Activated CD8-positive, alpha-beta memory T cell treated with anti-CD3 and anti-CD28 coated beads, Interleukin-2, amount 10 ng/mL, durations not matched to agents 7 days and 5 days (primary cell): ENCODE measurements at regions not wholly inside any gene's neighbourhood (a gene's known extent, or its start where the extent isn't known, plus 50 kb on each side); places are given as distances from the start of the nearest gene placed in this dataset.
"Not testable (repeated sequence)": the region's sequence is repeated elsewhere in the genome, so short reads cannot be mapped to it uniquely, and the experiment has no call there.

Experiments
- ATAC-seq: fragments of 150-1000 bp; cut with Tn5 transposase; one replicate; pipeline ENCODE4 v1.10.0; 2021; ENCODE audit warnings: moderate library complexity
- CTCF ChIA-PET: fragments of 350-600 bp; sonication (Branson Sonifier 250); formaldehyde crosslinking; loops from one replicate; lab custom pipeline; 2021; ENCODE audit warnings: antibody characterized with exemption; lab: Charles Lee
- DNase-seq: peaks from one replicate; pipeline ENCODE4 v3.0.0-alpha.2; 2020
- H3K27ac Mint-ChIP-seq: one replicate; pipeline ENCODE4 v1.8.0; 2021; ENCODE audit warnings: mild to moderate bottlenecking, mixed read lengths
- H3K27me3 Mint-ChIP-seq: one replicate; pipeline ENCODE4 v1.8.0; 2021; ENCODE audit warnings: mixed read lengths
- H3K36me3 Mint-ChIP-seq: one replicate; pipeline ENCODE4 v1.8.0; 2021; ENCODE audit warnings: mild to moderate bottlenecking, mixed read lengths
- H3K4me1 Mint-ChIP-seq: one replicate; pipeline ENCODE4 v1.8.0; 2021; ENCODE audit warnings: mixed read lengths
- H3K4me3 Mint-ChIP-seq: one replicate; pipeline ENCODE4 v1.8.0; 2021; ENCODE audit warnings: mild to moderate bottlenecking, moderate library complexity, mixed read lengths
- H3K9me3 Mint-ChIP-seq: one replicate; pipeline ENCODE4 v1.8.0; 2022; ENCODE audit warnings: low read depth, mixed read lengths

DNA sequence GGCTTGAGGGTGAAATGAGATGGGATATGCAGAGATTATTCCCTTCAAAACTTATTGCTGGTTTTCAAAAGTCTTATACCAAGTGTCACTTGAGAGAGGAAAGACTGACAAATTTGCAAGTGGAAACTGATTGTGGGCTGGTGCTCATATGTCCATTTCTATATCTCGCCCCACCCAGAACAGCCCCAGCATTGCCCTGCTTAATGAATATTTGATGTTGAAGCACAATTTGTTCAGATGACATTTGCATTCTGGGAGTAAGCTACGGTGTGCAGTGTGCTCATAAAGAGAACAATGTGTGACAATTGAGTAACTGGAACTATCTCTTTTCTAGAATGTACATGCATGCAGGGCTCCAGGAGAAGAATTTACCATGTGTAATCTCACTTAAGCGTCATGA is 223.5 kb upstream of the TRPC5 start:
- DNase-seq, result no peak
- no peaks in the 10 kb centered on the region for H3K27me3 Mint-ChIP-seq
- H3K4me1 Mint-ChIP-seq, result no peaks in the 10 kb centered on the region
- CTCF ChIA-PET, result no interaction called here
- H3K9me3 Mint-ChIP-seq, result no peaks in the 10 kb centered on the region
- no peaks in the 10 kb centered on the region for H3K36me3 Mint-ChIP-seq
- no peak overlapping the region for H3K27ac Mint-ChIP-seq
- no peak overlapping the region for H3K4me3 Mint-ChIP-seq
- no peak for ATAC-seq

GRCh38 chrX:112279940-112280339 is 197.4 kb upstream of the TRPC5 start:
- Mint-ChIP-seq H3K4me3 (no peak overlapping the region), H3K4me1 (no peaks in the 10 kb centered on the region), H3K36me3 (no peaks in the 10 kb centered on the region), H3K9me3 (no peaks in the 10 kb centered on the region), H3K27me3 (no peaks in the 10 kb centered on the region), H3K27ac (no peak overlapping the region)
- CTCF ChIA-PET, result no interaction called here
- no peak for ATAC-seq
- DNase-seq, result no peak

- Mint-ChIP-seq H3K4me1 (no peaks in the 10 kb centered on the region), H3K4me3 (no peak overlapping the region), H3K9me3 (no peaks in the 10 kb centered on the region), H3K36me3 (no peaks in the 10 kb centered on the region), H3K27me3 (no peaks in the 10 kb centered on the region), H3K27ac (no peak overlapping the region)
- ATAC-seq (no peak), DNase-seq (no peak)
- CTCF ChIA-PET, result no interaction called here
Observed at GRCh38 chrX:112270991-112271390, 188.4 kb upstream of the TRPC5 start.

DNA sequence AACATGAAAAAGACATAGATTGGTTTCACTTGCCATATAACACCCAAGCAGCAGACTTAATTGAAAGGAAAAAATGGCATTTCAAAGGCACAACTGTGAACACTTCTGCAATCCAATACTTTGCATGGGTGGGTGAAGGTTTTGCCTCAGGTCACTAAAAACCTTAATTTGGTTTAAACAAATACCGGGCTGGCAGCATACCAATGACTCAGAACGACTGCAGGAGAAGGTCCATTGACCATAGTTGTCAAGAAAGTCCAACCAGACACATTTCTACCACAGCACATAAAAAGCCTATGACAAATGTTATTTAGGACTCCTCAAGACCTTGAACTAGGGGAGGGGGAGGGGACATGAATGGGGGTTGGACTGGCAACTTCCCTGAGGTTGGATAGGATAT is 183.6 kb upstream of the TRPC5 start:
- CTCF ChIA-PET, result no interaction called here
- H3K4me1 Mint-ChIP-seq, result no peaks in the 10 kb centered on the region
- no peaks in the 10 kb centered on the region for H3K36me3 Mint-ChIP-seq
- no peak overlapping the region for H3K4me3 Mint-ChIP-seq
- H3K27me3 Mint-ChIP-seq, result no peaks in the 10 kb centered on the region
- no peak overlapping the region for H3K27ac Mint-ChIP-seq
- DNase-seq (no peak), ATAC-seq (no peak)
- no peaks in the 10 kb centered on the region for H3K9me3 Mint-ChIP-seq

DNA sequence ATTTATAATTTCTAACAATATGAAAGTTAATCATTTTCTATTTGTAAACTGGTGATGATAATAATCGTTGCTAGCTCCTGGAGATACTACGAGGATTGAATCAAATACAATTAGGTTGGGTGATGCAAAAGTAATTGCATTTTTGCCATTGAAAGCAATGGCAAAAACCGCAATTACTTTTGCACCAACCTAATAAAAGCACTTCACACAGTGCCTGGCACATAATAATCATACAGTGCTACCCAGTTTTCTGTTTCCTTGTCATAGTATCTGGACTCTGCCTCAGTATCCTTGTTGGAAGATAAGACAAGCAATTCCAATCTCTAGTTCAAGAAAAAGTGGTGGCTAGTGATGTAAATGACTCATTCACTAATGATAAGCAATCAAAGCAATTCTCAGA is 176.8 kb upstream of the TRPC5 start:
- Mint-ChIP-seq H3K27me3 (no peaks in the 10 kb centered on the region), H3K4me3 (no peak overlapping the region), H3K4me1 (no peaks in the 10 kb centered on the region), H3K27ac (no peak overlapping the region), H3K36me3 (no peaks in the 10 kb centered on the region), H3K9me3 (no peaks in the 10 kb centered on the region)
- ATAC-seq (no peak), DNase-seq (no peak)
- CTCF ChIA-PET, result no interaction called here

DNA sequence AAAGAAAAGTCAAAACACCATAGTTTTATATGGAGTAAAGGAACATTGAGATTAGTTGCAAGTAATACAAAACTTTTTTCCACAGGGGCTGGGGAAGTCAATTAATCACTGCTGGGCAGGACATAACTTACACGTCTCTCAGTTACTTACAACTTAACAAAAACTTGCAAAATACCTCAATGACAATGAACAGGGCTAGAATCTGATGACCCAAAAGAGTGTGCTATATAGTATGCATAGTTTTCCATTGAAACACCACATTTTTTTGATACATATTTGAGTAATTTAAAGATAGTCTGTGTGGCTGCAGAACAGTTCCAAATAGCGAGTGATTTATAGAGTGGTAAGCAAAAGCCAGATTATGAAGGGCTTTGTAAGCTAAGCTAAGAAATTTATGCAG is 172.3 kb upstream of the TRPC5 start:
- Mint-ChIP-seq H3K4me1 (no peaks in the 10 kb centered on the region), H3K36me3 (no peaks in the 10 kb centered on the region), H3K27me3 (no peaks in the 10 kb centered on the region), H3K27ac (no peak overlapping the region), H3K9me3 (no peaks in the 10 kb centered on the region), H3K4me3 (no peak overlapping the region)
- DNase-seq, result no peak
- ATAC-seq, result no peak
- CTCF ChIA-PET, result no interaction called here

DNA sequence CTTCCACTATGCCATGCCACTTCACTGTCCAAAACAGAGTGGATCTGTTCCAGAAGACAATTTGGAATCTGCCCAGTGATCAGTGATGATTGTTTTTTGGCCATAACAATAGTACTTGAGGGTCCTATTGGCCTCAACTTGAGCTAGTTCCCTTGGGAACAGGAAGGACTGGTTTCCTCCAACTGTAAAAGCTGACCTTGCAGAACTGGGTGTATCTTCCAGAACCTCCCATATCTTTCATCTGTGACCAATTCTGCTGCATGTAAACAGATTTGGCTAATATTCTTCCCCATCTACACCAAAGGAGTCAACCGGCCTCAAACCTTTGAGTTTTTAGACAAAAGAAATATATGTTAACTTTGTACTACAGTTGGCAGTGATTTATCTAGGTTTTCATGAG is 165.1 kb upstream of the TRPC5 start:
- H3K9me3 Mint-ChIP-seq, result no peaks in the 10 kb centered on the region
- H3K36me3 Mint-ChIP-seq, result no peaks in the 10 kb centered on the region
- H3K27ac Mint-ChIP-seq, result no peak overlapping the region
- H3K4me1 Mint-ChIP-seq, result no peaks in the 10 kb centered on the region
- ATAC-seq (no peak), DNase-seq (no peak)
- no peak overlapping the region for H3K4me3 Mint-ChIP-seq
- CTCF ChIA-PET, result no interaction called here
- H3K27me3 Mint-ChIP-seq, result no peaks in the 10 kb centered on the region

GRCh38 chrX:112235547-112235946 is 153.0 kb upstream of the TRPC5 start:
- CTCF ChIA-PET, result no interaction called here
- H3K4me3 Mint-ChIP-seq, result no peak overlapping the region
- no peaks in the 10 kb centered on the region for H3K4me1 Mint-ChIP-seq
- no peak overlapping the region for H3K27ac Mint-ChIP-seq
- no peaks in the 10 kb centered on the region for H3K36me3 Mint-ChIP-seq
- ATAC-seq, result no peak
- H3K9me3 Mint-ChIP-seq, result no peaks in the 10 kb centered on the region
- H3K27me3 Mint-ChIP-seq, result no peaks in the 10 kb centered on the region
- no peak for DNase-seq

DNA sequence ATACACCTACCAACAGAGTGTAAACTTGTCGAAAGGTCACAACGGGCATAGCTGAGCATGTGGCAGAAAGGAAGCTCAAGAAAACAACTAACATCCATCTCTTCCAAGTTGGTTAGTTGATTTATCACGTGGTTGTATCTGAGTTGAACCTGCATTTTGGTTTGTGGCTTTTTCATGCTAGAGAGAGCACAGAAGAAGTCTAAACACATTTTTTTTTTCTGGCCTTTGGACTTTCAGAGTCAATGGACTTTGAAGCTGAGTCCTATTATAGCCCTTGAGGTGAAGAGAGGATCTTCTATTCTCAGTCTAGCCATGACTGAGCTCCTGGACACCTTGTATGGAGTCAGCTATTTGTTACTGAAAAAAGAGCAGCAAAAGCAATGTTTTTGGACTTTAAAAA is 150.6 kb upstream of the TRPC5 start:
- Mint-ChIP-seq H3K4me3 (no peak overlapping the region), H3K36me3 (no peaks in the 10 kb centered on the region), H3K27me3 (no peaks in the 10 kb centered on the region), H3K27ac (no peak overlapping the region), H3K9me3 (no peaks in the 10 kb centered on the region), H3K4me1 (no peaks in the 10 kb centered on the region)
- CTCF ChIA-PET, result no interaction called here
- DNase-seq (no peak), ATAC-seq (no peak)

DNA sequence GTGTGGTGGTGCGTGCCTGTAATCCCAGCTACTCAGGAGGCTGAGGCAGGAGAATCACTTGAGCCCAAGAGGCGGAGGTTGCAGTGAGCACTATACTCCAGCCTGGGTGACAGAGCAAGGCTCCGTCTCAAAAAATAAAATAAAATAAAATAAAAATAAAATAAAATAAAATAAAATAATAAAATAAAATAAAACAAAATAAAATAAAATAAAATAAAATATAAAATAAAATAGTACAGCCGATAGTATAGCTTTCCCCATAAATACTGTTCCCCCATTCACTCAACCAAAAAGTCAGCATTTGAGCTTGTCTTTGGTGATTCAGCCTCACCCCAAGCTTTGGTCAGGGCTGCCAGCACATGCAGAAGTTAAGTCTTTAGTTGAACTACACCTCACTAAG is 144.2 kb upstream of the TRPC5 start:
- H3K4me3 Mint-ChIP-seq, H3K27me3 Mint-ChIP-seq, CTCF ChIA-PET, H3K36me3 Mint-ChIP-seq, H3K4me1 Mint-ChIP-seq, H3K9me3 Mint-ChIP-seq, DNase-seq, H3K27ac Mint-ChIP-seq, ATAC-seq: not testable (repeated sequence)

- Mint-ChIP-seq H3K4me1 (no peaks in the 10 kb centered on the region), H3K9me3 (no peaks in the 10 kb centered on the region), H3K27me3 (no peaks in the 10 kb centered on the region), H3K4me3 (no peak overlapping the region), H3K36me3 (no peaks in the 10 kb centered on the region), H3K27ac (no peak overlapping the region)
- DNase-seq (no peak), ATAC-seq (no peak)
- CTCF ChIA-PET, result no interaction called here
Observed at GRCh38 chrX:112223391-112223790, 140.8 kb upstream of the TRPC5 start.

DNA sequence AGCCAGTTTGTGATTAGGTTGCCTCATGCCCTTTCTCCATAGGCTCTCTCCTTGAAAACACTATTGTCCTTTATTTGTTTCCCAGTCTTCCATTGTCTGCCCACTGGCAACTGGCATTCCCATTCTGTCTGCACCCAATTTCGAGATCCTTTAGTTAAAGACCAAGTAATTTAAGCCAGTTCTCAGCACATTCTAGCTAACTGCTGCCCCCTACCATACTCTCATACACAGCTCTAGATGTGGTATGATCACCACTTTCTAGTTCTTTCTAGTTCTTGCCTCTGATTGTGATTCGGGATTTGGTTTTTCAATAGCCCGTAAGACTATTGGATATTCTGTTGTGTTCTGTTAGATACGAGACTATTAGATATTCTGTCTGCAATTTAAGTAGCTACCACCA is 135.8 kb upstream of the TRPC5 start:
- Mint-ChIP-seq H3K4me1 (no peaks in the 10 kb centered on the region), H3K27me3 (peaks cover 2% of the 10 kb centered on the region), H3K4me3 (no peak overlapping the region), H3K27ac (no peak overlapping the region), H3K36me3 (no peaks in the 10 kb centered on the region), H3K9me3 (no peaks in the 10 kb centered on the region)
- DNase-seq (no peak), ATAC-seq (no peak)
- CTCF ChIA-PET, result no interaction called here

DNA sequence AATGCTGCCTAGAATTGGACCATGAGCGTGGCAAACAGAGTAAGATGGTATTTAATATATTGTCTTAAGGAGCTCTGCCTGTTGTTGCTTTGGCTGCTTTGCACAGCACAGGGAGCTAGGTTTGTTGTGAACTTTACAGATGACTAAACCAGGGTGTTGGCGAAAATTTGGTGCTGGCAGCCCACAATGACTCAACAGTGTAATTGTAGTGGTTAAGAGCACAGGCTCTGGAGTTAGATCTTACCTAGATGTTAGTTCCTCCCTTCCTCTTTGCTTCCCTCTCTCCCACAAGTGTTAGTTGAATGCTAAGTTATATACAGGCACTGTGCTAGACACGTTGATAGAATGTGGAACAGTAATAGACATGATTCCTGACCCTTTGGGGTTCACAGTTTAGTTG is 128.9 kb upstream of the TRPC5 start:
- H3K4me1 Mint-ChIP-seq, result peaks cover 10% of the 10 kb centered on the region
- peaks cover 2% of the 10 kb centered on the region for H3K27me3 Mint-ChIP-seq
- no peaks in the 10 kb centered on the region for H3K9me3 Mint-ChIP-seq
- CTCF ChIA-PET, result no interaction called here
- no peak overlapping the region for H3K27ac Mint-ChIP-seq
- H3K36me3 Mint-ChIP-seq, result no peaks in the 10 kb centered on the region
- ATAC-seq, result peak; percentile 51
- DNase-seq, result peak; percentile 50
- H3K4me3 Mint-ChIP-seq, result no peak overlapping the region

- no peak for ATAC-seq
- no peaks in the 10 kb centered on the region for H3K36me3 Mint-ChIP-seq
- no peaks in the 10 kb centered on the region for H3K27me3 Mint-ChIP-seq
- DNase-seq, result no peak
- H3K4me3 Mint-ChIP-seq, result no peak overlapping the region
- CTCF ChIA-PET, result no interaction called here
- H3K9me3 Mint-ChIP-seq, result no peaks in the 10 kb centered on the region
- H3K27ac Mint-ChIP-seq, result no peak overlapping the region
- no peaks in the 10 kb centered on the region for H3K4me1 Mint-ChIP-seq
Observed at GRCh38 chrX:112197840-112198239, 115.3 kb upstream of the TRPC5 start.

- no peak for DNase-seq
- Mint-ChIP-seq H3K4me3 (no peak overlapping the region), H3K27ac (no peak overlapping the region), H3K4me1 (no peaks in the 10 kb centered on the region), H3K27me3 (no peaks in the 10 kb centered on the region), H3K9me3 (no peaks in the 10 kb centered on the region), H3K36me3 (no peaks in the 10 kb centered on the region)
- CTCF ChIA-PET, result no interaction called here
- ATAC-seq, result no peak
Observed at GRCh38 chrX:112190646-112191045, 108.1 kb upstream of the TRPC5 start.
